ENCODE measurements at regions not wholly inside any gene's neighbourhood (a gene's known extent, or its start where the extent isn't known, plus 50 kb on each side); places are given as distances from the start of the nearest gene placed in this dataset.

- TF ChIP-seq CTCF (conservative IDR thresholded peaks at IDR 0.05; ENCODE audit: low read depth, low read length) (no peak), EZH2 (IDR thresholded peaks at IDR 0.05; ENCODE audit: borderline replicate concordance, low read depth, low read length, poor library complexity, severe bottlenecking) (no peak)
Measured at GRCh38 chr11:95330302-95330701, 99.3 kb upstream of the SESN3 start.

Data from A673 (cell line).